ENCODE measurements at regions not wholly inside any gene's neighbourhood (a gene's known extent, or its start where the extent isn't known, plus 50 kb on each side); places are given as distances from the start of the nearest gene placed in this dataset.

GRCh38 chr9:75431375-75431774, 343.1 kb downstream of the OSTF1 start:
- TF ChIP-seq, protein P1, sequence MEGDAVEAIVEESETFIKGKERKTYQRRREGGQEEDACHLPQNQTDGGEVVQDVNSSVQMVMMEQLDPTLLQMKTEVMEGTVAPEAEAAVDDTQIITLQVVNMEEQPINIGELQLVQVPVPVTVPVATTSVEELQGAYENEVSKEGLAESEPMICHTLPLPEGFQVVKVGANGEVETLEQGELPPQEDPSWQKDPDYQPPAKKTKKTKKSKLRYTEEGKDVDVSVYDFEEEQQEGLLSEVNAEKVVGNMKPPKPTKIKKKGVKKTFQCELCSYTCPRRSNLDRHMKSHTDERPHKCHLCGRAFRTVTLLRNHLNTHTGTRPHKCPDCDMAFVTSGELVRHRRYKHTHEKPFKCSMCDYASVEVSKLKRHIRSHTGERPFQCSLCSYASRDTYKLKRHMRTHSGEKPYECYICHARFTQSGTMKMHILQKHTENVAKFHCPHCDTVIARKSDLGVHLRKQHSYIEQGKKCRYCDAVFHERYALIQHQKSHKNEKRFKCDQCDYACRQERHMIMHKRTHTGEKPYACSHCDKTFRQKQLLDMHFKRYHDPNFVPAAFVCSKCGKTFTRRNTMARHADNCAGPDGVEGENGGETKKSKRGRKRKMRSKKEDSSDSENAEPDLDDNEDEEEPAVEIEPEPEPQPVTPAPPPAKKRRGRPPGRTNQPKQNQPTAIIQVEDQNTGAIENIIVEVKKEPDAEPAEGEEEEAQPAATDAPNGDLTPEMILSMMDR (IDR thresholded peaks at IDR 0.05; ENCODE audit: low read depth, low read length) = no peak
- TF ChIP-seq EZH2phosphoT487 (IDR thresholded peaks at IDR 0.05; ENCODE audit: low read depth) = no peak

Data from OCI-LY3 (cell line).